NCI-H1417 treated with DMSO at 0.1 percent for 48 hours (cell line): ENCODE measurements at regions not wholly inside any gene's neighbourhood (a gene's known extent, or its start where the extent isn't known, plus 50 kb on each side); places are given as distances from the start of the nearest gene placed in this dataset.

Source experiments
- DNase-seq: peaks from one replicate; lab custom pipeline; 2025; lab: John Stamatoyannopoulos, UW

- DNase-seq = no peak
Observed at GRCh38 chr21:35342440-35342839, 293.3 kb upstream of the RUNX1 start.

- DNase-seq = no peak
Observed at GRCh38 chr21:35340273-35340672, 291.2 kb upstream of the RUNX1 start.

GRCh38 chr21:35338881-35339632 is 290.0 kb upstream of the RUNX1 start:
- no peak for DNase-seq

- no peak for DNase-seq
Observed at GRCh38 chr21:35338281-35338680, 289.2 kb upstream of the RUNX1 start.

GRCh38 chr21:35337573-35337972 is 288.5 kb upstream of the RUNX1 start:
- DNase-seq = no peak

GRCh38 chr21:35336534-35336933 is 287.4 kb upstream of the RUNX1 start:
- no peak for DNase-seq

- DNase-seq = no peak
Observed at GRCh38 chr21:35335951-35336446, 286.9 kb upstream of the RUNX1 start.

- no peak for DNase-seq
Observed at GRCh38 chr21:35333831-35334618, 284.9 kb upstream of the RUNX1 start.

- DNase-seq = no peak
Observed at GRCh38 chr21:35332841-35333426, 283.8 kb upstream of the RUNX1 start.

- DNase-seq = no peak
Observed at GRCh38 chr21:35329940-35330660, 281.0 kb upstream of the RUNX1 start.

- DNase-seq = no peak
Observed at GRCh38 chr21:35328856-35329455, 279.9 kb upstream of the RUNX1 start.

- DNase-seq = no peak
Observed at GRCh38 chr21:35326677-35327076, 277.6 kb upstream of the RUNX1 start.

GRCh38 chr21:35325953-35326352 is 276.9 kb upstream of the RUNX1 start:
- no peak for DNase-seq

GRCh38 chr21:35324372-35325220 is 275.5 kb upstream of the RUNX1 start:
- DNase-seq = no peak

GRCh38 chr21:35323947-35324346 is 274.8 kb upstream of the RUNX1 start:
- no peak for DNase-seq

GRCh38 chr21:35321322-35322200 is 272.5 kb upstream of the RUNX1 start:
- DNase-seq = no peak

- no peak for DNase-seq
Observed at GRCh38 chr21:35319684-35320283, 270.7 kb upstream of the RUNX1 start.

GRCh38 chr21:35316933-35317332 is 267.8 kb upstream of the RUNX1 start:
- no peak for DNase-seq

- no peak for DNase-seq
Observed at GRCh38 chr21:35316456-35316855, 267.4 kb upstream of the RUNX1 start.
